ACC112 (cell line): ENCODE measurements at regions not wholly inside any gene's neighbourhood (a gene's known extent, or its start where the extent isn't known, plus 50 kb on each side); places are given as distances from the start of the nearest gene placed in this dataset.

Experiments used
- H2AFZ ChIP-seq: fragments of 200-600 bp; sonication (generic); one replicate; pipeline ENCODE4 v1.6.0; 2017; ENCODE audit warnings: antibody characterized with exemption, low read length; ENCODE audit not compliant: unreplicated experiment
- H3K27ac ChIP-seq: fragments of 200-600 bp; sonication (generic); 2 replicates; pipeline ENCODE4 v1.5.1; 2014; ENCODE audit warnings: low read depth, mild to moderate bottlenecking, antibody characterized with exemption, low read length, moderate library complexity
- H3K27me3 ChIP-seq: fragments of 200-600 bp; sonication (generic); 2 replicates; pipeline ENCODE4 v1.6.1; 2014; ENCODE audit warnings: mild to moderate bottlenecking, antibody characterized with exemption, low read length, moderate library complexity, mixed read lengths; ENCODE audit not compliant: insufficient read depth
- H3K36me3 ChIP-seq: fragments of 200-600 bp; sonication (generic); 2 replicates; pipeline ENCODE4 v1.6.1; 2016; ENCODE audit warnings: mild to moderate bottlenecking, antibody characterized with exemption, low read length, moderate library complexity, mixed read lengths; ENCODE audit not compliant: insufficient read depth
- H3K4me1 ChIP-seq: fragments of 200-600 bp; sonication (generic); one replicate; pipeline ENCODE4 v1.6.1; 2016; ENCODE audit warnings: low read length, mixed read lengths; ENCODE audit not compliant: insufficient read depth, unreplicated experiment, control insufficient read depth
- H3K4me3 ChIP-seq: fragments of 200-600 bp; sonication (generic); 2 replicates; pipeline ENCODE4 v1.5.1; 2014; ENCODE audit warnings: mild to moderate bottlenecking, low read depth, low read length
- H3K79me2 ChIP-seq: fragments of 200-600 bp; sonication (generic); one replicate; pipeline ENCODE4 v1.6.0; 2016; ENCODE audit warnings: low read length; ENCODE audit not compliant: control insufficient read depth, unreplicated experiment, insufficient read depth

- H3K27ac ChIP-seq, result no peak overlapping the region
Observed at GRCh38 chr7:85866540-85866939, 679.7 kb upstream of the SEMA3D start.

GRCh38 chr7:85851571-85852193 is 664.8 kb upstream of the SEMA3D start:
- Histone ChIP-seq H2AFZ (no peak overlapping the region), H3K4me3 (no peak overlapping the region), H3K27me3 (no peaks in the 10 kb centered on the region), H3K4me1 (no peaks in the 10 kb centered on the region), H3K36me3 (no peaks in the 10 kb centered on the region), H3K79me2 (no peaks in the 10 kb centered on the region), H3K27ac (no peak overlapping the region)

More at GRCh38 chr7:85866540-85866939, 679.7 kb upstream of the SEMA3D start:
- H3K4me1 ChIP-seq, result no peaks in the 10 kb centered on the region
- H3K36me3 ChIP-seq, result no peaks in the 10 kb centered on the region
- H3K79me2 ChIP-seq, result no peaks in the 10 kb centered on the region
- H3K4me3 ChIP-seq, result no peak overlapping the region
- H3K27me3 ChIP-seq, result peaks cover 15% of the 10 kb centered on the region; the same call in 1 of the 2 replicates
- no peak overlapping the region for H2AFZ ChIP-seq

GRCh38 chr7:85850381-85850780 is 663.5 kb upstream of the SEMA3D start:
- no peaks in the 10 kb centered on the region for H3K27me3 ChIP-seq
- no peaks in the 10 kb centered on the region for H3K36me3 ChIP-seq
- H3K4me1 ChIP-seq, result no peaks in the 10 kb centered on the region

GRCh38 chr7:85840554-85840953 is 653.7 kb upstream of the SEMA3D start:
- Histone ChIP-seq H3K4me1 (no peaks in the 10 kb centered on the region), H2AFZ (no peak overlapping the region), H3K27me3 (no peaks in the 10 kb centered on the region), H3K36me3 (no peaks in the 10 kb centered on the region), H3K27ac (no peak overlapping the region), H3K79me2 (no peaks in the 10 kb centered on the region), H3K4me3 (no peak overlapping the region)

More at GRCh38 chr7:85850381-85850780, 663.5 kb upstream of the SEMA3D start:
- Histone ChIP-seq H3K4me3 (no peak overlapping the region), H3K79me2 (no peaks in the 10 kb centered on the region), H2AFZ (no peak overlapping the region), H3K27ac (no peak overlapping the region)

- H3K27ac ChIP-seq, result no peak overlapping the region
Observed at GRCh38 chr7:85833066-85833465, 646.2 kb upstream of the SEMA3D start.

GRCh38 chr7:85830982-85831381 is 644.1 kb upstream of the SEMA3D start:
- Histone ChIP-seq H3K79me2 (no peaks in the 10 kb centered on the region), H2AFZ (no peak overlapping the region), H3K27me3 (no peaks in the 10 kb centered on the region), H3K27ac (no peak overlapping the region), H3K36me3 (no peaks in the 10 kb centered on the region), H3K4me3 (no peak overlapping the region), H3K4me1 (peaks cover 9% of the 10 kb centered on the region)

More at GRCh38 chr7:85833066-85833465, 646.2 kb upstream of the SEMA3D start:
- peak overlapping the region; percentile 51 for H2AFZ ChIP-seq
- H3K27me3 ChIP-seq, result no peaks in the 10 kb centered on the region
- peaks cover 9% of the 10 kb centered on the region for H3K4me1 ChIP-seq
- H3K4me3 ChIP-seq, result peak overlapping the region; percentile 23; the same call in 1 of the 2 replicates
- H3K36me3 ChIP-seq, result no peaks in the 10 kb centered on the region
- H3K79me2 ChIP-seq, result no peaks in the 10 kb centered on the region

- Histone ChIP-seq H3K79me2 (no peaks in the 10 kb centered on the region), H3K36me3 (no peaks in the 10 kb centered on the region), H3K27me3 (no peaks in the 10 kb centered on the region), H3K27ac (no peak overlapping the region), H3K4me3 (no peak overlapping the region), H3K4me1 (peaks cover 9% of the 10 kb centered on the region), H2AFZ (no peak overlapping the region)
Observed at GRCh38 chr7:85829817-85830432, 643.1 kb upstream of the SEMA3D start.

- no peaks in the 10 kb centered on the region for H3K27me3 ChIP-seq
- H2AFZ ChIP-seq, result peak overlapping the region; percentile 29
- no peaks in the 10 kb centered on the region for H3K36me3 ChIP-seq
- H3K4me3 ChIP-seq, result no peak overlapping the region
- no peak overlapping the region for H3K27ac ChIP-seq
- peaks cover 9% of the 10 kb centered on the region for H3K4me1 ChIP-seq
- H3K79me2 ChIP-seq, result no peaks in the 10 kb centered on the region
Observed at GRCh38 chr7:85829176-85829575, 642.3 kb upstream of the SEMA3D start.

GRCh38 chr7:85828614-85829013 is 641.8 kb upstream of the SEMA3D start:
- peaks cover 9% of the 10 kb centered on the region for H3K4me1 ChIP-seq
- no peaks in the 10 kb centered on the region for H3K27me3 ChIP-seq
- no peaks in the 10 kb centered on the region for H3K79me2 ChIP-seq
- no peak overlapping the region for H3K4me3 ChIP-seq
- H2AFZ ChIP-seq, result peak overlapping the region; percentile 29
- no peak overlapping the region for H3K27ac ChIP-seq
- H3K36me3 ChIP-seq, result no peaks in the 10 kb centered on the region

- H3K4me1 ChIP-seq, result peaks cover 2% of the 10 kb centered on the region
- no peak overlapping the region for H2AFZ ChIP-seq
- H3K79me2 ChIP-seq, result no peaks in the 10 kb centered on the region
- H3K27me3 ChIP-seq, result no peaks in the 10 kb centered on the region
- no peak overlapping the region for H3K27ac ChIP-seq
- no peaks in the 10 kb centered on the region for H3K36me3 ChIP-seq
- no peak overlapping the region for H3K4me3 ChIP-seq
Observed at GRCh38 chr7:85823396-85824080, 636.7 kb upstream of the SEMA3D start.

GRCh38 chr7:85821926-85822325 is 635.1 kb upstream of the SEMA3D start:
- Histone ChIP-seq H3K27me3 (no peaks in the 10 kb centered on the region), H2AFZ (no peak overlapping the region), H3K4me3 (no peak overlapping the region), H3K79me2 (no peaks in the 10 kb centered on the region), H3K36me3 (no peaks in the 10 kb centered on the region), H3K4me1 (no peaks in the 10 kb centered on the region), H3K27ac (no peak overlapping the region)
